Skeletal muscle satellite cell (primary cell): ENCODE measurements at regions not wholly inside any gene's neighbourhood (a gene's known extent, or its start where the extent isn't known, plus 50 kb on each side); places are given as distances from the start of the nearest gene placed in this dataset.

Experiments
- H3K27me3 ChIP-seq: 2 replicates; pipeline ENCODE4 v1.7.0; 2013; ENCODE audit warnings: low read length; ENCODE audit not compliant: control insufficient read depth, insufficient read depth
- H3K36me3 ChIP-seq: 2 replicates; pipeline ENCODE4 v1.7.0; 2013; ENCODE audit warnings: mild to moderate bottlenecking, control low read depth, low read length; ENCODE audit not compliant: insufficient read depth
- H3K4me1 ChIP-seq: 2 replicates; pipeline ENCODE4 v1.7.0; 2013; ENCODE audit warnings: low read length; ENCODE audit not compliant: control insufficient read depth, insufficient read depth
- H3K4me2 ChIP-seq: 2 replicates; pipeline ENCODE4 v1.7.0; 2013; ENCODE audit warnings: mild to moderate bottlenecking, low read length
- H3K4me3 ChIP-seq: 2 replicates; pipeline ENCODE4 v1.7.0; 2013; ENCODE audit warnings: low read length
- H3K9ac ChIP-seq: 2 replicates; pipeline ENCODE4 v1.7.0; 2013; ENCODE audit warnings: mild to moderate bottlenecking, low read depth, low read length, moderate library complexity
- H3K9me3 ChIP-seq: replicated peaks from 2 replicates; pipeline ENCODE4 v1.7.0; 2013; ENCODE audit warnings: mild to moderate bottlenecking, control low read depth, low read length

DNA sequence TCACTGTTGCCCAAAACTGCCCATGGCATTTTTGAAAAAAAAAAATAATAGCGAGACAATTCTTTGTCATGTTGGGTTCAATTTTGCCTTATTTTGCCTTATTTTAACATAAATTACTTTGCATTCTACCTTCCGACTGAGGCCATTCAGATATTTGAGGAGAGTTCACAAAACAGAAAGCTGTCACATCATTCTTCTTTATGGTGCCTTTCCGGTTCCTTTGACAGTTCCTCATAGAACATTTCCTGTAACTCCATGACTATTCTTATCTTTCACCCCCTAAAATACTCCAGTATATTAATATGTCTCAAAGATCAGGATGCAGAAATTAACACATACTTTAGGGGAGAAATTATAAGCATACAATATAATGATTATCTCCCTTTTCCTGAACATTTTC lies 476.7 kb downstream of the NOVA1 start:
- Histone ChIP-seq H3K4me2 (no peak overlapping the region), H3K9ac (no peak overlapping the region), H3K4me3 (no peak overlapping the region), H3K4me1 (no peaks in the 10 kb centered on the region), H3K36me3 (no peaks in the 10 kb centered on the region), H3K9me3 (peaks cover 4% of the 10 kb centered on the region), H3K27me3 (no peaks in the 10 kb centered on the region)

DNA sequence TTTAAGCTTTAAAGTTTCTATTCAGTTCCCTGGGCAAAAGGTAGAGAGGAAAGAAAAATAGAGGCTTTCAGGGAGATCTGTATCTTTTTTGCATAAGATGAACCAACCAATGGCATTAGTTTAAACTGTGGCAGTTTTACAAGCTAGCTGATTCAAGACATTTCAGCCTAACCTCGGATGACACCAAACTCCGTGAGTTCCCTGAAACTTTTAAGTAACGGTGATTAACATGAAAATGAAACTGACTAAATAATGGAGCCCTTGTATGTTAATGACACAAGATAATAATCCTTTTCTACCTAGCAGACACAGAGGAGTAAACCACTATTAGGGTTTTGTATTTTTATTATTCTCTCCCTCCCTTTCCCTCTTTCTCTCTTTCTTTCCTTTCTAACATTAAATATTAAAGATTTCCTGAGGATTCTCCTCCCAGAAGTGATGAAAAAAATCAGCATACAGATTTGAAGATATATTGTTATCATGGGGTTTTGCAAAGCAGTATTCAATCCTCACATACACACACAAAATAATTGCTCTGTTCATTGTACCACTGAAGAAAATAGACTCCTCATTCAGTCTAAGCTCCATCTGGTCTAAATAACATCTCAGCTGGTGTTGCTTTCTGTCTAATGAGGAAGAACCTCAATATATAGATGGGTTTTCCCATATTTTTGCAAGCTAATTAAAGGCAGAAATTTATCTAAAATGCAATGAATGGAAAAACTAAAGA lies 483.8 kb downstream of the NOVA1 start:
- H3K27me3 ChIP-seq = no peaks in the 10 kb centered on the region
- no peak overlapping the region for H3K4me2 ChIP-seq
- H3K36me3 ChIP-seq = no peaks in the 10 kb centered on the region
- H3K4me3 ChIP-seq = no peak overlapping the region
- no peaks in the 10 kb centered on the region for H3K4me1 ChIP-seq
- H3K9ac ChIP-seq = no peak overlapping the region
- H3K9me3 ChIP-seq = no peaks in the 10 kb centered on the region

DNA sequence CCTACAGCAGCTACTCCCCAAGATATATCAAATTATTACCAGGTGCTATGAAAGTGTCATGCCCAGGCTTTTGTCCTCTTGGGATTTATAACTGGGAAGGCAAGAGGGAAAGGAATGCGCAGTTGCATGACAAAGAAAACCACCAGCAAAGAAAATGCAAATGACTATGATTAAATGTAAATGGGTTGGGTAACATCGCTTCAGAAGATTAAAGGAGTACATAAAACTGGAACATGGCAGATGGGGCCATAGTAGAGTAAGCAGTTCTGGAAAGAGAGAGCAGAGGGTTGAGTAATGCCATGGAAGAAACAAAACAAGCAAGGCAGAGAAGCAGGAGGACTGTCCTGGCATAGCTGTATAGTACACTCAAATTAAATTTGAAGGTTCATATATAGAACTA lies 493.1 kb downstream of the NOVA1 start:
- no peaks in the 10 kb centered on the region for H3K27me3 ChIP-seq
- no peaks in the 10 kb centered on the region for H3K36me3 ChIP-seq
- no peak overlapping the region for H3K4me3 ChIP-seq
- no peak overlapping the region for H3K9ac ChIP-seq
- H3K4me1 ChIP-seq = no peaks in the 10 kb centered on the region
- H3K9me3 ChIP-seq = peaks cover 7% of the 10 kb centered on the region
- H3K4me2 ChIP-seq = no peak overlapping the region

DNA sequence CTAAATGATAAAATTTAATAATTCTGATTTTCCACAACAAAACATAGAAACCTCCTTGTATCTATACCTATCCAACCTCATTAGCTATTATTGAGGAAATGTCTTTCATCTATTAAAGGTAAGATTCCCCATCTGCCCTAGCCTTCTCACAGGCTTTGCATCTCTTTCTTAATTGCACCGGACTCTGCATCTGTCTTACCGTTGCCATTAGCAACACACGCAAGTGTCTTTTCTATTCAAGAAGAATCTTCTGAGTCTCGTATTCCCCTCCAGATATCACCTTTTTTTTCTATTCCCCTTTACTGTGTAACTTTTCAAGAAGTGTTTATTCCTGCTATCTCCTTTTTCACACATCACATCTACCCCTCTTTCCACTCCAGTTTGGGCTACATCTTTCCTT lies 500.0 kb downstream of the NOVA1 start:
- H3K4me1 ChIP-seq = no peaks in the 10 kb centered on the region
- no peak overlapping the region for H3K4me2 ChIP-seq
- H3K36me3 ChIP-seq = no peaks in the 10 kb centered on the region
- no peaks in the 10 kb centered on the region for H3K27me3 ChIP-seq
- H3K9me3 ChIP-seq = peaks cover 4% of the 10 kb centered on the region
- H3K4me3 ChIP-seq = no peak overlapping the region
- no peak overlapping the region for H3K9ac ChIP-seq

DNA sequence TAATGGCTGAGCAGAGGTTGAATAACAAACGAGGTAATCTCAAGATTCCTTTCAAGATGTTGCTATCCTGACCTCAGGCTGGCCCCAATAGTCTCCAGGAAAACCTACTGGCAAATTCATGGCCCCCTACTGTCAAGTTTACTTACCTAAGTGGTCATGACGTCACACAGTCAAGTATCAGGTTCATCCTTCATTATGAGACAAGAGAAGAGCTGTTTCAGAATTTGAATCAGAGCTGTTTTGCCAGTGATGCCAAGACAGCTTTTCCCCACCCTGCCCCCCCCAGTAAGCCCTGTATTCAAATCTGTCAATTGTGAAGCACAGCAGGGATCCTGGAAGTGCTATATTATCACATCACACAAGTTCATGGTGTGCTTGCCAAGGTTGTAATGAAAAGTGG lies 509.6 kb downstream of the NOVA1 start:
- Histone ChIP-seq H3K9me3 (no peaks in the 10 kb centered on the region), H3K4me1 (no peaks in the 10 kb centered on the region), H3K4me3 (no peak overlapping the region), H3K36me3 (no peaks in the 10 kb centered on the region), H3K4me2 (no peak overlapping the region), H3K27me3 (no peaks in the 10 kb centered on the region), H3K9ac (no peak overlapping the region)

DNA sequence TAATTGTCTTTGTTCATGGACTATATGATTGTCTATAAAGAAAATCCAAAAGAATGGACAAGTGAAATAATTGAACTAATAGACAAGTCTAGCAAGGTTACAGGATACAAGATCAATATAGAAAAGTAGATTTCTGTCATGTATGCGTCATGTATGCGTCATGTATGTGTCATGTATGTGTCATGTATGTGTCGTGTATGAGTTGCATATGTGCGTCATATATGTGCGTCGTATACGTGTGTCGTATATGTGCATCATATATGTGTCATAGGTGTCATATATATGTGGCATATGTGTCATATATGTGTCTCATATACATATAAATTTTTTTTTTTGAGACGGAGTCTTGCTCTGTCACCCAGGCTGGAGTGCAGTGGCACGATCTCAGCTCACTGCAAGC lies 516.8 kb downstream of the NOVA1 start:
- no peaks in the 10 kb centered on the region for H3K4me1 ChIP-seq
- no peaks in the 10 kb centered on the region for H3K9me3 ChIP-seq
- H3K36me3 ChIP-seq = no peaks in the 10 kb centered on the region
- no peak overlapping the region for H3K4me2 ChIP-seq
- H3K27me3 ChIP-seq = no peaks in the 10 kb centered on the region
- no peak overlapping the region for H3K9ac ChIP-seq
- no peak overlapping the region for H3K4me3 ChIP-seq

DNA sequence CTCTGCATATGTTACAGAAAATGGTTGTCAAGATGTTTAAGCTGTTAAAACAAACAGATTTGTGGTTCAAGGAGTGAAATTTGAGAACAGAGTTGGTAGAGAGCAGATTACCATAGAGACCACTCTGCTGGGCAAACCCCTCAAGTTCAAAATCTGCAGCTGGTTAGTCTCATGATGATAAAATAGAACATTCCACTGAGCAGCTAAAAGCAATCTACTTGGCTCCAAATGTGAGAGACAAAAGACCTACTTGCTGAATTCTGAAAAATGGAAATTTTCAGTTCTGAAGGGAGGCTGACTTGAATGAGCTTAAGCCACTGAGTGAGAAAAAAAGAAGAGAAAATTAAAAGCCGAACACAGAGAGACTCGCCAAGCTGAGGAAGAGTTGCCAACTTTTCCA lies 519.3 kb downstream of the NOVA1 start:
- Histone ChIP-seq H3K36me3 (no peaks in the 10 kb centered on the region), H3K4me2 (no peak overlapping the region), H3K9ac (no peak overlapping the region), H3K9me3 (no peaks in the 10 kb centered on the region), H3K4me1 (no peaks in the 10 kb centered on the region), H3K4me3 (no peak overlapping the region), H3K27me3 (no peaks in the 10 kb centered on the region)

DNA sequence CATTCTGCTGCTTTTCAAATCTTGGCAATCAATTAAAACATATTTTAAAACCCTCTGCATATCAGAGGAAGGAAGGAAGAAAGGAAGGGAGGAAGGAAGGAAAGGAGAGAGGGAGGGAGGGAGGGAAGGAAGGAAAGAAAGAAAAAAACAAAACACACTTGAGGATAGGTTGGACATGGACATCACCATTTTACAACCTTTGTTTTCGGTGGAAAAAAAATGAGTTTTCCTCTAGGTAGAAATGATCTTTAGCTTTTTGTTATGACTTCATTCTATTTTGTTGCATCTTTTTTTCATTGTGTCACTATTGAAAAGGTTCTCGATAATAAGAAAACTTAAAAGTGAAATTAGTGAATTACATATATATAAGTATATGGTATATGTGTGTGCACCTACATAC lies 522.9 kb downstream of the NOVA1 start:
- Histone ChIP-seq H3K4me2 (no peak overlapping the region), H3K9ac (no peak overlapping the region), H3K9me3 (no peaks in the 10 kb centered on the region), H3K4me3 (no peak overlapping the region), H3K36me3 (no peaks in the 10 kb centered on the region), H3K27me3 (no peaks in the 10 kb centered on the region), H3K4me1 (no peaks in the 10 kb centered on the region)

DNA sequence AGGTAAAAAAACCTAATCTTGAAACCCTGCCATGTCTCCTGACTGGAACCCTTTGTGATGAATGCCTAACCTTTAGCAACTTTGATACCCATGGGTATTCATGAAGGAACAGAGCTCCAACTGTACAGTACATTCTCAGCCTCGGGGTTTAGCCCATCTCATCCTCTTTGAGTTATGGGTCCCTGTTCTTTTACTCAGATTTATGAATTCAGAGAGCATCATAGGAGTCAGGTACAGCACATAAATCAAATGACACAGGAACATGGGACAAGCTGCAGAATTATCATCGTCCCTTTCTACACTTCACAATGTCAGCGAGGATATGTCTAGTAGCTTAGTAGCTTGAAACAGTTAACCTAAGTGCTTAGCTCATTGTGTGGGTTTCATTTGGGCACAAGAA lies 527.4 kb downstream of the NOVA1 start:
- H3K9me3 ChIP-seq = no peaks in the 10 kb centered on the region
- no peaks in the 10 kb centered on the region for H3K27me3 ChIP-seq

DNA sequence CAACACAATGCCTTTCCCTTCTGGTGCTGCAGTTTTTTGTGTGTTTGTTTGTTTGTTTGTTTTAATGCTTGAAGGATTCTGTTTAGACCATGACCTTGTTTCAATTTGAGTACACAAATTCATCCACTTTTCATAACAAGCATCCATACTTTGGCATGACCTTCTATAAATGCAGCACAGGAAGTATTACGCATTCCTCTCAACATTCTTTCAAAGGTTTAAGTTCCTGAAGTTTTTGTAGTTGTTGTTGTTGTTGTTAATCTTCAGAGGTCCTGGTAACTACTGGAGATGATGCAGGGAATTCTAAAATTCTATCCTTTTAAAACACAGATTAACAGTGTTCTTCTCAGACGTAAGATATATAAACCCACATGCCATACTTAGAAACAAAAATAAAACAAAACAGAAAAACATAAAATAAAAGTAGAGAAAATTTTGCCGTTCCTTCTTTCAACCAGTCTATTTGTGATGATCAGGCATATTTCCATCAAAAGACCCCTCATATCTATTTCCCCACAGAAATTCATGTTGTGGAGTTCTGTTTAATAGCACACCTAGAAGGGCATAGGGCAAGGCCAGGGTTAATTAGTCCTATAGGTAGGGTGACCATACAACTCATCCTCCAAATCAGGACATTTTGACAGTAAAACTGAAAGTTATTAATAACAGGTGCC lies 529.9 kb downstream of the NOVA1 start:
- Histone ChIP-seq H3K4me3 (no peak overlapping the region), H3K9ac (no peak overlapping the region), H3K4me2 (no peak overlapping the region), H3K36me3 (no peaks in the 10 kb centered on the region), H3K27me3 (no peaks in the 10 kb centered on the region), H3K9me3 (no peaks in the 10 kb centered on the region), H3K4me1 (no peaks in the 10 kb centered on the region)

More for the DNA sequence above, 527.4 kb downstream of the NOVA1 start:
- H3K4me2 ChIP-seq = no peak overlapping the region
- no peaks in the 10 kb centered on the region for H3K36me3 ChIP-seq
- no peak overlapping the region for H3K4me3 ChIP-seq
- H3K4me1 ChIP-seq = no peaks in the 10 kb centered on the region
- H3K9ac ChIP-seq = no peak overlapping the region

DNA sequence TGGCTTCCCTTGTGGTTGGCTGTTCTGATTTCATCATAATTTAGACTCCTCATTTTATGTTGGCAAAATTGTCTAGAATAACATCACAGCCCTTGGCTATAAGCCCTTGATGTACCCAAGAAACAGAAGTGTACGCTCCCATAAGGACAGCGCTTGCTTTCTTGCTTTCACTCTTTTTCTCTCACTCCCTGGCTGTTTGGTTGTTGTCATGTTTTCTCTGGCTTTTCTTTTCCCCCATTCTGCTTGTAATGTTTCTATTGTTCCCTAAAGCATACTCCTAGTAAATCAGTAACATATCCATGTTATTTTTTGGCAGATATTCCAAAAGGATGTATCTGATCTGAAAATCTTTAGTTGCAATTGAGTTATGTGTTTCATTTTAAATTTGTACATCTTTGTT lies 530.5 kb downstream of the NOVA1 start:
- H3K9ac ChIP-seq = no peak overlapping the region
- H3K4me1 ChIP-seq = no peaks in the 10 kb centered on the region
- H3K36me3 ChIP-seq = no peaks in the 10 kb centered on the region
- no peak overlapping the region for H3K4me3 ChIP-seq
- no peak overlapping the region for H3K4me2 ChIP-seq
- H3K9me3 ChIP-seq = no peaks in the 10 kb centered on the region
- H3K27me3 ChIP-seq = no peaks in the 10 kb centered on the region

DNA sequence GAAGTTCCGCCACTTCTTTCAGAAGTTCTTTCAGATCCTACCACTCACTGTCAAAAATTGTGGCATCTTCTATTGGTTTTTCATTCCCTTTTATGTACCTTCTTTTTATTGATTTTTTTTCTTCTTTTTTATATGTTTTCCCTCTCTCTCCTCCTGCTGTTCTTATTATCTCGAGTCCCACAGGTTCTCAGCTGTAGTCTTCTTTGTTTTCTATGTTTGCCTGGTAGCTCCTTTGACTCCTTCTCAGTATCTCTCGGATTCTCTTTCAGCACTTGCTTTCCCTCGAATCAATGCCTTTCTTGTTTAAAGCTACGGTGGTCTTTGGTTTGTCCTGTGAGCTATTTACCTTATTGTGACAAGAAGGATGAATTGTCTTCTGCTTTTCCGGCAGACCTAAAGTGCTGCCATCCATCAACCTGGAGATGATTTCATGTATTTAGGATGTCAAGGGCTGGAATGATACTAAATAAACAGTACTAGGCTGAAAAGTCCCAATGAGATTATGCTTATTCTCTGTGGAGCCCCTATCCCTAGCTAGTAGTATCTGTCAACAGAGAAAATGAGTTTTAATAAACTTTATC lies 541.7 kb downstream of the NOVA1 start:
- Histone ChIP-seq H3K4me3 (no peak overlapping the region), H3K9ac (no peak overlapping the region), H3K4me2 (no peak overlapping the region), H3K27me3 (no peaks in the 10 kb centered on the region), H3K9me3 (peaks cover 18% of the 10 kb centered on the region), H3K4me1 (no peaks in the 10 kb centered on the region), H3K36me3 (no peaks in the 10 kb centered on the region)
